Common myeloid progenitor, CD34-positive (primary cell): ENCODE measurements at regions not wholly inside any gene's neighbourhood (a gene's known extent, or its start where the extent isn't known, plus 50 kb on each side); places are given as distances from the start of the nearest gene placed in this dataset.

Source experiments
- CTCF ChIA-PET: fragments of 350-600 bp; sonication (Branson Sonifier 250); formaldehyde crosslinking; loops from one replicate; lab custom pipeline; 2021; ENCODE audit warnings: antibody characterized with exemption; lab: Charles Lee
- POLR2A ChIA-PET: fragments of 350-600 bp; sonication (Branson Sonifier 250); formaldehyde crosslinking; loops from one replicate; lab custom pipeline; 2021; ENCODE audit warnings: antibody characterized with exemption; lab: Charles Lee
- DNase-seq, 3 donors: peaks; one replicate each; pipeline versions ENCODE4 v3.0.0 to v3.0.0-alpha.2; 2013
- H3K27ac ChIP-seq, 2 experiments: 1 replicate in 1 of 2; 2 replicates in 1 of 2; pipeline ENCODE4 v1.7.0; 2013; ENCODE audit warnings: inconsistent platforms in 2 of 2, low read length in 2 of 2, mild to moderate bottlenecking in 2 of 2, low read depth in 1 of 2, moderate library complexity in 1 of 2; ENCODE audit not compliant: severe bottlenecking in 2 of 2, insufficient read depth in 1 of 2, poor library complexity in 1 of 2
- H3K27me3 ChIP-seq, 5 experiments: replicated peaks in 2 of 5; 1 replicate in 3 of 5; 2 replicates in 2 of 5; pipeline versions ENCODE4 v1.6.1 to v1.7.0; 2013; ENCODE audit warnings: low read length in 4 of 5, mild to moderate bottlenecking in 2 of 5, moderate library complexity in 2 of 5, inconsistent platforms in 1 of 5; ENCODE audit not compliant: insufficient read depth in 5 of 5, control insufficient read depth in 4 of 5
- H3K36me3 ChIP-seq, 4 experiments: 1 replicate in 2 of 4; 2 replicates in 2 of 4; pipeline versions ENCODE4 v1.6.1 to v1.7.0; 2013; ENCODE audit warnings: low read length in 3 of 4, control low read depth in 1 of 4, mild to moderate bottlenecking in 1 of 4; ENCODE audit not compliant: control insufficient read depth in 4 of 4, insufficient read depth in 4 of 4
- H3K4me1 ChIP-seq, 4 experiments: 1 replicate in 3 of 4; 2 replicates in 1 of 4; pipeline versions ENCODE4 v1.6.1 to v1.7.1; 2013; ENCODE audit warnings: low read length in 3 of 4, mild to moderate bottlenecking in 3 of 4, control low read depth in 1 of 4, inconsistent platforms in 1 of 4, moderate library complexity in 1 of 4; ENCODE audit not compliant: control insufficient read depth in 4 of 4, insufficient read depth in 4 of 4; ENCODE audit errors: control extremely low read depth in 1 of 4
- H3K4me3 ChIP-seq, 7 experiments: 1 replicate in 4 of 7; 2 replicates in 3 of 7; pipeline versions ENCODE4 v1.5.1 to v1.7.0; 2013; ENCODE audit warnings: mild to moderate bottlenecking in 7 of 7, low read length in 6 of 7, moderate library complexity in 6 of 7, inconsistent platforms in 2 of 7, low read depth in 2 of 7, control low read depth in 1 of 7; ENCODE audit not compliant: insufficient read depth in 4 of 7, control insufficient read depth in 1 of 7; ENCODE audit errors: extremely low read depth in 1 of 7
- H3K9me3 ChIP-seq, 5 experiments: 1 replicate in 4 of 5; 2 replicates in 1 of 5; pipeline versions ENCODE4 v1.6.1 to v1.7.1; 2013; ENCODE audit warnings: low read length in 4 of 5, mild to moderate bottlenecking in 2 of 5, inconsistent platforms in 1 of 5, low read depth in 1 of 5, moderate library complexity in 1 of 5; ENCODE audit not compliant: control insufficient read depth in 4 of 5, insufficient read depth in 2 of 5; ENCODE audit errors: control extremely low read depth in 1 of 5
- WGBS: methylation state at CpG from one replicate; pipeline ENCODE4 v1.1.5; 2013; ENCODE audit not compliant: insufficient coverage; 5-methylcytosine and 5-hydroxymethylcytosine counted together

DNA sequence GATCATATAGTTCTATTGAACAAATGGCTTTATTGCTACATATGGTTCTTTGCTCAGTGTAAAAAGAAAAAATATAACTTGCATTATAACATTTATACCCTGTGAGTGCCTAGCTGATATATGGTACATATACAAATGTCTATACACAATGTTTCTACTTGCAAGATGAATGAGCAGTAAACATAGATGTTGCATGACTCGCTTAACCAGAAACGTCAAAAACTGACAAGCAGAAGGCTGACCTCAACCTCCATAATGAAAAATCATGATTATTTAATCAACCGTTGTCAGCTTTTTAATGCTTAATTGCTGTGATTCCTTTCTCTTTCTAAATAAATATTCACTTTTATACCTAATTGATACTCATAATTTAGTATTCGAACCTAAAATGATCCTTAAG, 183.3 kb downstream of the PTN start:
- no peak for DNase-seq
- CTCF ChIA-PET, result no interaction called here
- no peaks in the 10 kb centered on the region for H3K36me3 ChIP-seq
- 100% methylated on average over 2 of the region's 4 CpGs for WGBS
- H3K27me3 ChIP-seq, result no peaks in the 10 kb centered on the region
- peaks cover 0 to 7% (median 0%) of the 10 kb centered on the region in 5 experiments for H3K9me3 ChIP-seq
- no peaks in the 10 kb centered on the region for H3K4me1 ChIP-seq
- H3K27ac ChIP-seq, result no peak overlapping the region
- no peak overlapping the region for H3K4me3 ChIP-seq
- POLR2A ChIA-PET, result no interaction called here

DNA sequence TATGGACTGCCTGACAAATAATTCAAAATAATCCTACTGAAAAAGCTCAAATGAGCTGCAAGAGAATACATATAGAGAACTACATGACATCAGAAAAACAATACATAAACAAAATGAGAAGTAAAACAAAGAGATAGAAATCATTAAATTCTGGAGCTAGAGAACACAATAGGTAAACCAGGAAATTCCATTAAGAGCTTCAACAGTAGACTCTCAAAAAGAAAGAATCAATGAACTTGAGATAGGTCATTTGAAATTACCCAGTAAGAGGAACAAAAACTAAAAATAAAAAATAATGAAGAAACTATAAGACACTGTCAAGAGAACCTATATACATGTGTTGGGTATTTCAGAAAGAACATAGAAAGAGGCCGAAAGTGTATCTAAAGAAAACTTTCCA, 186.3 kb downstream of the PTN start:
- Histone ChIP-seq H3K4me1 (no peaks in the 10 kb centered on the region), H3K27me3 (no peaks in the 10 kb centered on the region), H3K27ac (no peak overlapping the region), H3K36me3 (no peaks in the 10 kb centered on the region), H3K9me3 (peaks cover 0 to 7% (median 0%) of the 10 kb centered on the region in 5 experiments), H3K4me3 (no peak overlapping the region)
- ChIA-PET CTCF (no interaction called here), POLR2A (no interaction called here)
- no CpG with 5 or more reads among the region's 1 CpG for WGBS
- DNase-seq, result no peak

DNA sequence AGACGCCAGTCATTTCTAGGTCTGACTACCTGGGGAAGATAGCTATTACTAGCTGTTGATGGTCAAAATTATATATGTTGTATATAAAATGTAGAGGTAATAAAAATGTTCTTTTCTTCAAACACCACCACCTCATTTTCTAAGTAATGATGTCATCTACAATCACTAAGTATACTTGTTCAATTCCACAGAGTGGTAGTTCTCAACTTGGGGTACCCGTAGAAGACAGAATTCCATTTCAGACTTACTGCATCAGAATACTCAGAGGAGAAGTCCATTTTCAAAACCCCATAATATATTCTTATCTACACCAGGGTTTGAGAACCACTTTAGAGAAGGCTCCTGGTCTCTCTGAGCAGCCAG, 191.9 kb downstream of the PTN start:
- ChIA-PET POLR2A (no interaction called here), CTCF (no interaction called here)
- Histone ChIP-seq H3K27ac (no peak overlapping the region), H3K27me3 (no peaks in the 10 kb centered on the region), H3K9me3 (peaks cover 0 to 2% (median 0%) of the 10 kb centered on the region in 5 experiments), H3K36me3 (no peaks in the 10 kb centered on the region), H3K4me3 (no peak overlapping the region), H3K4me1 (no peaks in the 10 kb centered on the region)
- no peak for DNase-seq
- 100% methylated on average over 1 of the region's 2 CpGs for WGBS

DNA sequence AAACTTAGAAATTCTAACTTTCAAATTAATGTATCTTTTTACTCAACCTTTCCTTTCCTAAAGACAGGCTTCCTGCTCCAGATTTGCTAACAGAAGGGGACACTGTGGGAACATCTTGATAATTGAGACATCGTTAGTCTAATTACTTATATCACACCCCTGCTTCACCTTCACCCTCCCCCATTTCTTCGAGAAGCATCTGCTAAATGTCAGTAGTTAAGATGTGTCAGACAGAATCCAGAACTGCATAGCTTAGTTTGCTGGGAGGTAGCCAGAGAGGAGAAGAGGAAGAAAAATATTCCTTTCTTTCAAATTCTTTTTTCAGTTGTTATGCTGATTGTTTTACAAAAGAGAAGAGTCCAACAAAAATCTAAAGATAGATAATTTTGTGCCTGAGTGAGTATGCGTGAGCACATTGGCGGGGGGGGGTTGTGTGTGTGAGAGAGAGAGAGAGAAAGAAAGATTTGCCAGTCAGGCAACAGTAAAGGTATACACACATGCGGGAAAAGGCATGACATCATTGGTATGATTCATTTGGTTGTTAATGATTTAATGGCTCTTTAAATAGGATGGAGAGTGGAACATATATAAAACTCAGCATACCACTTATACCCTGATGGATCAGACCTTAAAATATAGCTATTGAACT, 192.4 kb downstream of the PTN start:
- Histone ChIP-seq H3K36me3 (no peaks in the 10 kb centered on the region), H3K9me3 (peaks cover 0 to under 1% (median 0%) of the 10 kb centered on the region in 5 experiments), H3K27ac (no peak overlapping the region), H3K27me3 (no peaks in the 10 kb centered on the region), H3K4me3 (no peak overlapping the region), H3K4me1 (no peaks in the 10 kb centered on the region)
- 100% methylated on average over 1 of the region's 5 CpGs for WGBS
- ChIA-PET CTCF (no interaction called here), POLR2A (no interaction called here)
- no peak for DNase-seq

DNA sequence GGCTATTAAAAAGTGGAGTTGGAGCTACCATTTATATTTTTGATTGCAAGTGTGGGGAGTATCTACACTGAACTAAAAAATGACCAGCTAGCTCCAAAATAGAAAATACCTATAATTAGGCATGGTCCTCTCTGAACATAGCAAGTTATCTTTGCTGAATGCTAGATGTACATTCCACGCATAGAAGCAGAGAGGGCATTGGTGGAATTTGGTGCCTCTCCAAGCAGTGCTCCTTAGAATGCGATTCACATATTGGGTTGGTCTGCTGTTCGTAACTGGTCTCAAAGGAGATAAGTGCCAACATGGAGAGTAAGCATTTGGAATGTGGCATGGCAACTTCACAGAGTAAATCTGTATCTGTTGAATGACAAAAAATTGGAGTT, 196.2 kb downstream of the PTN start:
- no peaks in the 10 kb centered on the region for H3K36me3 ChIP-seq
- no peaks in the 10 kb centered on the region for H3K9me3 ChIP-seq
- no peak for DNase-seq
- ChIA-PET CTCF (no interaction called here), POLR2A (no interaction called here)
- no peak overlapping the region for H3K27ac ChIP-seq
- H3K4me1 ChIP-seq, result no peaks in the 10 kb centered on the region
- H3K4me3 ChIP-seq, result no peak overlapping the region
- H3K27me3 ChIP-seq, result no peaks in the 10 kb centered on the region
- WGBS, result 100% methylated on average over 3 of the region's 3 CpGs

DNA sequence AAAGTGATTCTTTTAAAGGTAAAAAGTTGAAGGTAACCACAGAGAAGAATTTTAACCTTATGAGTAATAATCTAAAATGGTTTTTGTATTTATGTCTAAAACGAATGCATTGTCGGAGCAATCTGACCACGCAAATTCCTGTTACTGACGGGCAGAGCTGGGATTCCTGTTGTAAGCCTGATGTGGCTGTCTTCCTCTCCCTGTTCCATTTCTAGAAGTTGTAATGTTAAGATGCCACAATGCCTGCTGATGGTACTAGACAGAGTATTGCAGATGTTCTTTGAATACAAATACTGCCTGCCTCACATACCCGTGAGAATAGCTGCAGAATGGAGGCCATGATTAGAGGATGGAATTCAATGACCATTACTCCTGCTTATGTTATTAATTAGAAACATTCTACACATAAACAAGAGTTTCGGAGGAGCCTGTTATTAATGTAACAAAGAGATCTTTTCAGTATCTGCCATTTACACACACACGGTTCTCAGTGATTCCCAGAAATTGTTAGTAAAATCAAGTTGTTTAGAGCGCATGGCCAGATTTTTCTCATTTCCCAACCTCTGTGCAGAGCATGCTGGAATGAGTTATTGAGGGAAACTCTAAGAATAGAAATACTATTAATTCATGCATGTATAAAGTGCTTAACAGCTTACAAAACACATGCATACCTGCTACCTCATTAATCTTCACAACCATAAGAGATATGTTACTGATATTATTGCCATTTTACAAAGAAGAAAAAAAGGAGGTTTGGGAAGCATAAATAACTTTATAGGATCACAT, 196.8 kb downstream of the PTN start:
- Histone ChIP-seq H3K9me3 (no peaks in the 10 kb centered on the region), H3K4me1 (no peaks in the 10 kb centered on the region), H3K27ac (no peak overlapping the region), H3K27me3 (no peaks in the 10 kb centered on the region), H3K4me3 (no peak overlapping the region), H3K36me3 (no peaks in the 10 kb centered on the region)
- no peak for DNase-seq
- CTCF ChIA-PET, result no interaction called here
- 83% methylated on average over 2 of the region's 8 CpGs for WGBS
- POLR2A ChIA-PET, result no interaction called here

DNA sequence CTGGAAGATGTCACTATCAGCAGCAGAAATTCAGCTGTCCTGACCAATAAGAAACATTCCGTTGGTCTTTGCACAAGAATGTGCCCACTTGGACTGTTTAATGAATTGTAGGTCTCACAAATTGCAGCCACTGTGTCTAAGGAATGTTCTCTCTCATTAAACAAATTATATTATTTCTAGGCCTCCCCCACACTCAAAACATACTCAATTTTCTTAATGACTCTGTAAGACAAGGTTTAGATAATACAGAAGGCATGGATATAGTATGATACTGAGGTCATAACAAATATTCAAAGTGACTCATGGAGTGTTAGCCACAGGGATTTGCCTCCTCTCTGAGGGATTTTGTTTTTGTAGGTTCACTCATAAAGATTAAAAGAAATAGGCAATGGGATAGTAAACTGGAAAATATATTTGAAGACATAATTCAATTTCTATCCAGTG, 197.5 kb downstream of the PTN start:
- no CpG with 5 or more reads among the region's 1 CpG for WGBS
- Histone ChIP-seq H3K4me1 (no peaks in the 10 kb centered on the region), H3K36me3 (no peaks in the 10 kb centered on the region), H3K27ac (no peak overlapping the region), H3K27me3 (no peaks in the 10 kb centered on the region), H3K9me3 (no peaks in the 10 kb centered on the region), H3K4me3 (no peak overlapping the region)
- DNase-seq, result no peak
- ChIA-PET POLR2A (no interaction called here), CTCF (no interaction called here)
